ENCODE measurements at regions not wholly inside any gene's neighbourhood (a gene's known extent, or its start where the extent isn't known, plus 50 kb on each side); places are given as distances from the start of the nearest gene placed in this dataset.

DNA sequence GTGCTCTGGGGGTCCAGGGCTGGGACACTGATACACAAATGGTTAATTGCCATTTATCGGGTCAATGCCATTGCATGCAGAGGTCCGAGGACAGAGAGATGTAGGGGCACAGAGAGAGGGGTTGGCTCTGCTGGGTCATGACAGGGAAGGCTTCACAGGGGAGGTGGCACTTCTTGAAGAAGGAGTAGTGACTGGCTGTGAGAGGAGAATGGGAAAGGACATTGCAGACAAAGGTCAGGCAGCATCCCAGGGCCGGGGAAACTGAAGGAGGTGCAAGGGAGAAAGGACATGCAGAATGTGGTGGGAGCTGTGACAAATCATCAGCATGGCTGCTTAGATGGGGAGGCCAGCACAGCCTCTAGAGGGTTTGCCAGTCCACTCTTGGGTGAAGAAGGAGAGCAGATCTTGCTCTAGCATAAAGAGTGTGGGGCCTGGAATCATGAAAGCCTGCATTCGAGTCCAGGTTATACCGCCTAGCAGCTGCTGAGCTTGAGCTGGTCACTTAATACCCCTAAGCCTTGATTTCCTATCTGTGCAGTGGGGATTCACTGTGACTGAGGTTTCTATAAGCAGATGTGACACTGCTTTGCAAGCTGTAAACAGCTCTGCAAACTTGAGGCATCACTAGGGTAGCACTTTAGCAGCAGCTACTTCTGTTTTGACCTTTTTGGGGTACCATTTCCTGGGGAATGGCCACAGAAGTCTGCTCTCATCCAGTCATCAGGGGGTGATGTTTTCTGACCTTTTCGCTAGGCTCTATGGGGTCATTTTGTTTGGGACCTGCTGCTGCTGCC lies 59.2 kb upstream of the EPS8L3 start:
- no peaks in the 10 kb centered on the region for H3K27me3 ChIP-seq (replicated peaks; ENCODE audit: insufficient read depth)
- no peak overlapping the region for H3K4me3 ChIP-seq
- H3K9ac ChIP-seq: peak overlapping the region; percentile 8; the same call in 1 of the 2 replicates
- no peaks in the 10 kb centered on the region for H3K36me3 ChIP-seq (ENCODE audit: low read depth)
- TF ChIP-seq EZH2phosphoT487 (IDR thresholded peaks at IDR 0.05; ENCODE audit: insufficient read depth, low read depth): no peak
- TF ChIP-seq EZH2 (IDR thresholded peaks at IDR 0.05; ENCODE audit: insufficient read depth, poor library complexity, severe bottlenecking): no peak
- H3K9me3 ChIP-seq (ENCODE audit: low read depth): no peaks in the 10 kb centered on the region
- H3K4me1 ChIP-seq (ENCODE audit: insufficient read depth): peaks cover 68% of the 10 kb centered on the region
- H2AFZ ChIP-seq: no peak overlapping the region
- H3F3A ChIP-seq (ENCODE audit: insufficient read depth): peaks cover 33% of the 10 kb centered on the region
- H3K9me2 ChIP-seq (ENCODE audit: insufficient read depth): no peaks in the 10 kb centered on the region
- H3K27ac ChIP-seq: peak overlapping the region; percentile 91
- no peaks in the 10 kb centered on the region for H4K20me1 ChIP-seq (ENCODE audit: insufficient read depth)
- whole genome bisulfite sequencing, 2 experiments (ENCODE audit: low coverage in 1 of 2, low lambda C conversion rate in 2 of 2, missing lambda C conversion rate in 2 of 2): 85 to 90% methylated on average over 6 of the region's 6 CpGs
- in situ Hi-C loops (cut with MboI): no loop called here
- DNase-seq: peak; percentile 32
- H3K4me2 ChIP-seq (ENCODE audit: unreplicated experiment): peak overlapping the region; percentile 52
- no peaks in the 10 kb centered on the region for H3K79me2 ChIP-seq (ENCODE audit: insufficient read depth)

DNA sequence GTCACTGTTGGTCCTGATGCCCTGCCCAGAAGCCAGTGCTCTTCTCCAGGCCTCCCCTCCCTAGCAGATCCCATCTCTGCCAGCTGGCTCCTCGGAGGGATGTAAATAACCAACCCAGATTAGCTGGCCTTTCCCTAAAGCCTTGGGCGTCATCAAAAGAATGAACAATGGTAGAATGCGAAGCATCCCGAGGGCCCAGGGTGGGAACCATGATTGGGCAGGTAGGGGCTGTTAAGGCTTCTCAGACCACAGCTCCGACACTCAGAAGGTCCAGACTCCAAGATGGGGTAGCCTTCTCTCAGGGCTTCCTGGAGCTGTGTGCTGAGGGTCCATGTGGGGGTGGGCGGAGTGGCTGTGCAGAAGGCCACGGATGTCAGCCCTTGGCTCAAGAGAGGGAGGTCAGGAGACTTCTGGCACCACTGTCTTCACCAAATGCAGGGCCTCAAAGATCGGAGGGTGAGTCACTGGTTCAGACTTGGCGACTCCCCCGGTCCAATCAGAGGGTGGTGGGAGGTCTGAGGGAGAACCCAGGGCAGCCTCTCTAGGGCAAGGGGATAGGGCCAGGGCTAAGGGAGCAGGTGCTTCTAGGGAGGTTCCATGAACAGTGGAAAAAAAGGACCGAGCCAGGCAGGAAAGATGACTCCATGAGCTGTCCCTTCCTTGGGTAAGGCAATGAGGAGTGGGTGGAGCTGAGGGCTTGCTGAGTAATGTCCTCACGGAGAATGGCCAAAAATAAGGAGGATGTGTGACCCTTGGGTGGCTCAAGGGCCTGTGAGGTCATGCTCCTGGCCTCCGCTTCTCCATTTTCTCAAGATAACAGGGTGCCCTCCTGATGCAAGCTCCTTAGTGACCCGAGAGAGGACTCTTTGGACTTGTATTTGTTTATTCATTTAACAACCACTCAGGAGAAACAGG lies 58.4 kb upstream of the EPS8L3 start:
- H3K9ac ChIP-seq: peak overlapping the region; percentile 66
- peaks cover 33% of the 10 kb centered on the region for H3F3A ChIP-seq (ENCODE audit: insufficient read depth)
- peaks cover 62% of the 10 kb centered on the region for H3K4me1 ChIP-seq (ENCODE audit: insufficient read depth)
- H3K9me2 ChIP-seq (ENCODE audit: insufficient read depth): no peaks in the 10 kb centered on the region
- H3K79me2 ChIP-seq (ENCODE audit: insufficient read depth): no peaks in the 10 kb centered on the region
- in situ Hi-C loops (cut with MboI): no loop called here
- H3K27ac ChIP-seq: peak overlapping the region; percentile 91
- TF ChIP-seq EZH2 (IDR thresholded peaks at IDR 0.05; ENCODE audit: insufficient read depth, poor library complexity, severe bottlenecking): no peak
- no peak for TF ChIP-seq EZH2phosphoT487 (IDR thresholded peaks at IDR 0.05; ENCODE audit: insufficient read depth, low read depth)
- no peaks in the 10 kb centered on the region for H4K20me1 ChIP-seq (ENCODE audit: insufficient read depth)
- H3K4me3 ChIP-seq: 0 out of 2 replicates have a peak overlapping the region, but pooled peaks have one; percentile 20
- H3K36me3 ChIP-seq (ENCODE audit: low read depth): no peaks in the 10 kb centered on the region
- no peaks in the 10 kb centered on the region for H3K27me3 ChIP-seq (replicated peaks; ENCODE audit: insufficient read depth)
- H2AFZ ChIP-seq: peak overlapping the region; percentile 31; the same call in 1 of the 2 replicates
- H3K9me3 ChIP-seq (ENCODE audit: low read depth): no peaks in the 10 kb centered on the region
- peak overlapping the region; percentile 52 for H3K4me2 ChIP-seq (ENCODE audit: unreplicated experiment)
- 10 to 14% methylated on average over 14 of the region's 14 CpGs for WGBS, 2 experiments (ENCODE audit: low coverage in 1 of 2, low lambda C conversion rate in 2 of 2, missing lambda C conversion rate in 2 of 2)
- peak; percentile 92 for DNase-seq

DNA sequence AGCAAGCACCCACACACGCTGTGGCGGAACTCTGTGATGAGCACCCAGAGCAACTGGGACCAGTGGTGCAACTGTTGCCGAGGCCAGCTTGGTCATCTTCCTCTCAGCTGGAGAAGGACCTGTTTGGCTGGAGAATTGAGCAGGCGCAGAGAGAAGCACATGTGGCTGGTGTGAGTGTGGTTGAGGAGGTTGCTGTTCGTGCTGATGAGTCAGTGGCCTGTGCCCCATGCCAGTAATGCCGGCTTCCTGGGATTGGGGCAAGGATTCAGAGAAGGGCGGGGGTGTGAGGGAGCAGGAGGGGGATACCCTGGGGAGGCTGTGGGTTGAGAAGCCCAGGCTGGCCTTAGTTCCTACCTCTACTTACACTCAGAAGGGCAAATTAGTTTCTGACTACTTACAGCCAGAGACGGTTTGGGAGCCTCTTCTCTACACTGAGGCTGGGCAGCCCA lies 57.5 kb upstream of the EPS8L3 start:
- H3K27me3 ChIP-seq (replicated peaks; ENCODE audit: insufficient read depth): no peaks in the 10 kb centered on the region
- DNase-seq: peak; percentile 98
- in situ Hi-C loops (cut with MboI): no loop called here
- H3F3A ChIP-seq (ENCODE audit: insufficient read depth): peaks cover 33% of the 10 kb centered on the region
- no peaks in the 10 kb centered on the region for H3K9me3 ChIP-seq (ENCODE audit: low read depth)
- H3K4me2 ChIP-seq (ENCODE audit: unreplicated experiment): peak overlapping the region; percentile 52
- no peaks in the 10 kb centered on the region for H4K20me1 ChIP-seq (ENCODE audit: insufficient read depth)
- H2AFZ ChIP-seq: peak overlapping the region; percentile 31; the same call in 1 of the 2 replicates
- WGBS, 2 experiments (ENCODE audit: low coverage in 1 of 2, low lambda C conversion rate in 2 of 2, missing lambda C conversion rate in 2 of 2): 1% methylated on average over 7 to 8 of the region's 8 CpGs
- no peaks in the 10 kb centered on the region for H3K9me2 ChIP-seq (ENCODE audit: insufficient read depth)
- H3K4me3 ChIP-seq: 0 out of 2 replicates have a peak overlapping the region, but pooled peaks have one; percentile 20
- H3K79me2 ChIP-seq (ENCODE audit: insufficient read depth): no peaks in the 10 kb centered on the region
- TF ChIP-seq EZH2 (IDR thresholded peaks at IDR 0.05; ENCODE audit: insufficient read depth, poor library complexity, severe bottlenecking) (no peak), EZH2phosphoT487 (IDR thresholded peaks at IDR 0.05; ENCODE audit: insufficient read depth, low read depth) (no peak)
- no peaks in the 10 kb centered on the region for H3K36me3 ChIP-seq (ENCODE audit: low read depth)
- H3K9ac ChIP-seq: peak overlapping the region; percentile 66
- H3K4me1 ChIP-seq (ENCODE audit: insufficient read depth): peaks cover 56% of the 10 kb centered on the region
- peak overlapping the region; percentile 91 for H3K27ac ChIP-seq

DNA sequence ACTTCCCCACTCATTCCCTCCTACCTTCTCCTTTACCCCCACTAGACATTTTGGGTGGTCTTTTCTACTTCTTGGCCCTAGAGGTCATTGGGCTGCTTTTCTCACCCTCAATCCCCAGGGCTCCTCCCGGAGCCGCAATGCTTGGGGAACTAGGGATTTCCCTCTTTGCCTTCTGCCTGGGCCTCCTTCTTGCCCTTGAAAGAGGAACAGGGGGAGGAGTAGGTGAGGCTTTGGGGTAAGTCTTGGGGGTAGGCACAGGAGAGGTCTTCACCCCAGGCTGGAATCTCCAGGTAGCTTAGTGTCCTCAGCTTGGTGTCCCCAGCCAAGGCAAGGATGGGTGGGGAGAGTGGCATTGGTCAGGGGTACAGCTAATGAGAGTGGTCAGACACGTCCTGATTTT lies 56.2 kb upstream of the EPS8L3 start:
- no peak overlapping the region for H2AFZ ChIP-seq
- H3K4me1 ChIP-seq (ENCODE audit: insufficient read depth): peaks cover 43% of the 10 kb centered on the region
- H3K27me3 ChIP-seq (replicated peaks; ENCODE audit: insufficient read depth): no peaks in the 10 kb centered on the region
- no peak for DNase-seq
- H3K27ac ChIP-seq: no peak overlapping the region
- H3F3A ChIP-seq (ENCODE audit: insufficient read depth): peaks cover 21% of the 10 kb centered on the region
- no peaks in the 10 kb centered on the region for H3K79me2 ChIP-seq (ENCODE audit: insufficient read depth)
- H3K9me3 ChIP-seq (ENCODE audit: low read depth): no peaks in the 10 kb centered on the region
- no peak overlapping the region for H3K4me3 ChIP-seq
- 96 to 98% methylated on average over 3 of the region's 3 CpGs for WGBS, 2 experiments (ENCODE audit: low coverage in 1 of 2, low lambda C conversion rate in 2 of 2, missing lambda C conversion rate in 2 of 2)
- no peaks in the 10 kb centered on the region for H4K20me1 ChIP-seq (ENCODE audit: insufficient read depth)
- no peak overlapping the region for H3K9ac ChIP-seq
- H3K9me2 ChIP-seq (ENCODE audit: insufficient read depth): no peaks in the 10 kb centered on the region
- no peaks in the 10 kb centered on the region for H3K36me3 ChIP-seq (ENCODE audit: low read depth)
- no peak for TF ChIP-seq EZH2phosphoT487 (IDR thresholded peaks at IDR 0.05; ENCODE audit: insufficient read depth, low read depth)
- TF ChIP-seq EZH2 (IDR thresholded peaks at IDR 0.05; ENCODE audit: insufficient read depth, poor library complexity, severe bottlenecking): no peak
- H3K4me2 ChIP-seq (ENCODE audit: unreplicated experiment): no peak overlapping the region
- in situ Hi-C loops (cut with MboI): no loop called here

Data from GM23248 (cell line).